IMR-90 (cell line): ENCODE measurements at regions not wholly inside any gene's neighbourhood (a gene's known extent, or its start where the extent isn't known, plus 50 kb on each side); places are given as distances from the start of the nearest gene placed in this dataset.

Experiments
- ATAC-seq: fragments of 200-7000 bp; cut with Tn5 transposase; 2 replicates; pipeline ENCODE4 v1.9.1; 2020; ENCODE audit warnings: low read depth, mild to moderate bottlenecking, moderate library complexity
- BruUV-seq: library from RNA; stranded (reverse); fragments of 400-500 nt; replicated peaks from 2 replicates; lab custom pipeline; 2021; lab: Mats Ljungman, UMichigan
- CTCF ChIA-PET: fragments of 300-600 bp; formaldehyde crosslinking; extraction: SDS; loops from one replicate; lab custom pipeline; 2021; ENCODE audit warnings: antibody characterized with exemption; lab: Yijun Ruan, JAX
- POLR2A ChIA-PET: fragments of 300-600 bp; sonication (Branson Sonifier 250); formaldehyde crosslinking; loops from one replicate; lab custom pipeline; 2022; ENCODE audit warnings: antibody characterized with exemption; ENCODE audit not compliant: unreplicated experiment; lab: Charles Lee
- DNase-seq: peaks from one replicate; pipeline ENCODE4 v3.0.0; 2013
- H2AFZ ChIP-seq: replicated peaks from 2 replicates; pipeline ENCODE3; 2013; ENCODE audit warnings: low read length, mild to moderate bottlenecking; ENCODE audit not compliant: poor library complexity
- H2AK5ac ChIP-seq: 2 replicates; pipeline ENCODE4 v1.6.1; 2013; ENCODE audit warnings: low read depth, low read length, inconsistent platforms
- H2AK9ac ChIP-seq: replicated peaks from 2 replicates; pipeline ENCODE3; 2013; ENCODE audit warnings: mild to moderate bottlenecking, low read depth, low read length, moderate library complexity; ENCODE audit not compliant: poor library complexity
- H2BK120ac ChIP-seq: 2 replicates; pipeline ENCODE4 v1.6.1; 2013; ENCODE audit warnings: low read depth, low read length, inconsistent platforms
- H2BK15ac ChIP-seq: 3 replicates; pipeline ENCODE4 v1.6.1; 2013; ENCODE audit warnings: low read depth, low read length, inconsistent platforms
- H2BK20ac ChIP-seq: 2 replicates; pipeline ENCODE4 v1.6.1; 2013; ENCODE audit warnings: low read depth, mild to moderate bottlenecking, inconsistent platforms, low read length, moderate library complexity
- H2BK5ac ChIP-seq: 2 replicates; pipeline ENCODE4 v1.6.1; 2013; ENCODE audit warnings: mild to moderate bottlenecking, low read depth, low read length, inconsistent platforms; ENCODE audit not compliant: poor library complexity, severe bottlenecking
- H3K14ac ChIP-seq: replicated peaks from 2 replicates; pipeline ENCODE4 v1.6.1; 2013; ENCODE audit warnings: low read depth, low read length, inconsistent platforms
- H3K18ac ChIP-seq: 2 replicates; pipeline ENCODE4 v1.6.1; 2013; ENCODE audit warnings: low read depth, low read length, control low read depth
- H3K23ac ChIP-seq: 2 replicates; pipeline ENCODE4 v1.6.1; 2013; ENCODE audit warnings: low read depth, low read length, inconsistent platforms
- H3K27ac ChIP-seq: 2 replicates; pipeline ENCODE4 v1.5.1; 2013; ENCODE audit warnings: mild to moderate bottlenecking, control low read depth, low read length; ENCODE audit not compliant: insufficient read depth
- H3K27me3 ChIP-seq: 2 replicates; pipeline ENCODE4 v1.6.1; 2013; ENCODE audit warnings: low read length; ENCODE audit not compliant: control insufficient read depth, insufficient read depth
- H3K36me3 ChIP-seq: 2 replicates; pipeline ENCODE4 v1.6.1; 2013; ENCODE audit warnings: low read length, mixed read lengths; ENCODE audit not compliant: control insufficient read depth, insufficient read depth
- H3K4ac ChIP-seq: 2 replicates; pipeline ENCODE4 v1.6.1; 2013; ENCODE audit warnings: low read depth, low read length, inconsistent platforms
- H3K4me1 ChIP-seq: 2 replicates; pipeline ENCODE4 v1.6.1; 2013; ENCODE audit warnings: low read length, mixed read lengths; ENCODE audit not compliant: control insufficient read depth, insufficient read depth
- H3K4me2 ChIP-seq: 2 replicates; pipeline ENCODE4 v1.6.1; 2013; ENCODE audit warnings: low read depth, mild to moderate bottlenecking, control low read depth, low read length, moderate library complexity
- H3K4me3 ChIP-seq: 2 replicates; pipeline ENCODE4 v1.5.1; 2013; ENCODE audit warnings: low read depth, mild to moderate bottlenecking, control low read depth, low read length, moderate library complexity; ENCODE audit not compliant: insufficient read depth
- H3K56ac ChIP-seq: 2 replicates; pipeline ENCODE4 v1.6.1; 2013; ENCODE audit warnings: low read length, inconsistent platforms; ENCODE audit not compliant: insufficient read depth; ENCODE audit errors: extremely low read depth
- H3K79me1 ChIP-seq, 2 experiments: 2 replicates each; pipeline ENCODE4 v1.6.1; 2013; ENCODE audit warnings: low read length in 2 of 2, inconsistent platforms in 1 of 2, low read depth in 1 of 2
- H3K9ac ChIP-seq: 2 replicates; pipeline ENCODE4 v1.6.1; 2013; ENCODE audit warnings: low read depth, low read length, control low read depth
- H3K9me1 ChIP-seq: 2 replicates; pipeline ENCODE4 v1.6.1; 2013; ENCODE audit warnings: low read length, inconsistent platforms; ENCODE audit not compliant: insufficient read depth
- H3K9me3 ChIP-seq: 2 replicates; pipeline ENCODE4 v1.6.1; 2013; ENCODE audit warnings: low read length; ENCODE audit not compliant: control insufficient read depth, insufficient read depth
- H4K20me1 ChIP-seq: 2 replicates; pipeline ENCODE4 v1.6.1; 2013; ENCODE audit warnings: low read length, inconsistent platforms; ENCODE audit not compliant: insufficient read depth
- H4K5ac ChIP-seq: 2 replicates; pipeline ENCODE4 v1.6.1; 2013; ENCODE audit warnings: mild to moderate bottlenecking, low read depth, low read length, control low read depth
- H4K8ac ChIP-seq, 2 experiments: 2 replicates each; pipeline ENCODE4 v1.6.1; 2013; ENCODE audit warnings: low read depth in 2 of 2, low read length in 2 of 2, control low read depth in 1 of 2, inconsistent platforms in 1 of 2
- H4K91ac ChIP-seq: 2 replicates; pipeline ENCODE4 v1.6.1; 2013; ENCODE audit warnings: low read depth, low read length, inconsistent platforms; ENCODE audit not compliant: insufficient read depth
- BHLHE40 ChIP-seq: fragments of 150-350 bp; IDR thresholded peaks from 2 replicates; pipeline ENCODE4 v1.6.1; 2016; ENCODE audit warnings: mild to moderate bottlenecking, low read depth, low read length
- CEBPB ChIP-seq: IDR thresholded peaks from 2 replicates; pipeline ENCODE4 v1.6.1; 2012; ENCODE audit warnings: low read depth, low read length, improper control_type of control experiment
- CHD1 ChIP-seq: IDR thresholded peaks from 2 replicates; pipeline ENCODE4 v1.6.1; 2012; ENCODE audit warnings: low read depth, low read length, improper control_type of control experiment
- CTCF ChIP-seq: conservative IDR thresholded peaks from 2 replicates; pipeline ENCODE4 v1.5.1; 2012; ENCODE audit warnings: mild to moderate bottlenecking, low read depth, low read length, improper control_type of control experiment
- ELK1 ChIP-seq: fragments of 150-350 bp; IDR thresholded peaks from 2 replicates; pipeline ENCODE4 v1.6.1; 2016; ENCODE audit warnings: low read depth, mild to moderate bottlenecking, low read length, moderate library complexity, borderline replicate concordance
- FOS ChIP-seq: fragments of 150-350 bp; IDR thresholded peaks from 2 replicates; pipeline ENCODE4 v1.6.1; 2016; ENCODE audit warnings: low read depth, low read length
- MAFK ChIP-seq: IDR thresholded peaks from 2 replicates; pipeline ENCODE4 v1.6.1; 2012; ENCODE audit warnings: low read depth, low read length, improper control_type of control experiment
- MAZ ChIP-seq: IDR thresholded peaks from 2 replicates; pipeline ENCODE4 v1.6.1; 2012; ENCODE audit warnings: low read depth, mild to moderate bottlenecking, low read length, improper control_type of control experiment, moderate library complexity, borderline replicate concordance
- MXI1 ChIP-seq: IDR thresholded peaks from 2 replicates; pipeline ENCODE4 v1.6.1; 2012; ENCODE audit warnings: low read depth, mild to moderate bottlenecking, low read length, moderate library complexity, borderline replicate concordance
- NFE2L2 ChIP-seq: fragments of 150-350 bp; IDR thresholded peaks from 2 replicates; pipeline ENCODE4 v1.6.1; 2016; ENCODE audit warnings: low read depth, mild to moderate bottlenecking, low read length
- POLR2A ChIP-seq: IDR thresholded peaks from 2 replicates; pipeline ENCODE4 v1.6.1; 2012; ENCODE audit warnings: mild to moderate bottlenecking, low read depth, low read length
- RAD21 ChIP-seq: IDR thresholded peaks from 2 replicates; pipeline ENCODE4 v1.6.1; 2012; ENCODE audit warnings: low read length, improper control_type of control experiment
- RCOR1 ChIP-seq: IDR thresholded peaks from 2 replicates; pipeline ENCODE4 v1.6.1; 2012; ENCODE audit warnings: mild to moderate bottlenecking, low read length, improper control_type of control experiment; ENCODE audit not compliant: insufficient replicate concordance
- RFX5 ChIP-seq: IDR thresholded peaks from 2 replicates; pipeline ENCODE4 v1.8.0; 2012; ENCODE audit warnings: low read depth, mild to moderate bottlenecking, low read length, moderate library complexity
- SMC3 ChIP-seq: fragments of 150-350 bp; IDR thresholded peaks from 2 replicates; pipeline ENCODE4 v1.6.1; 2016; ENCODE audit warnings: low read depth, mild to moderate bottlenecking, antibody characterized with exemption, low read length, moderate library complexity
- USF2 ChIP-seq: fragments of 150-350 bp; IDR thresholded peaks from 2 replicates; pipeline ENCODE4 v1.6.1; 2017; ENCODE audit warnings: mild to moderate bottlenecking, antibody characterized with exemption, low read length, low read depth
- WGBS, 2 experiments: methylation state at CpG; one replicate each; pipeline versions ENCODE4 v1.1.5 to v1.1.7; 2013; ENCODE audit warnings: missing lambda C conversion rate in 2 of 2; ENCODE audit not compliant: insufficient read length in 1 of 2; ENCODE audit errors: extremely low coverage in 2 of 2; 5-methylcytosine and 5-hydroxymethylcytosine counted together
- dilution Hi-C: fragments of 300-500 bp; cut with HindIII; formaldehyde crosslinking; loops from one replicate; pipeline ENCODE4 v1.14.3; 2018; ENCODE audit warnings: low sequenced_read_pairs; ENCODE audit not compliant: unreplicated experiment
- in situ Hi-C: fragments of 300-500 bp; cut with MboI; formaldehyde crosslinking; loops from 3 replicates; pipeline ENCODE4 v1.14.3; 2019; ENCODE audit warnings: low sequenced_read_pairs, inconsistent platforms, mixed read lengths
- intact Hi-C: fragments of 100-400 bp; cut with micrococcal nuclease; formaldehyde crosslinking; loops from 2 replicates; pipeline ENCODE4 v1.10.0; 2022

GRCh38 chr2:128457716-128458115 lies 139.0 kb upstream of the HS6ST1 start:
- POLR2A ChIA-PET: no interaction called here
- CTCF ChIA-PET: no interaction called here
- H3K4me3 ChIP-seq: no peak overlapping the region
- no peak overlapping the region for H2BK15ac ChIP-seq
- in situ Hi-C loops: no loop called here
- no peak overlapping the region for H4K8ac ChIP-seq
- ATAC-seq (no peak), DNase-seq (no peak)
- H3K23ac ChIP-seq: no peak overlapping the region
- H3K4ac ChIP-seq: no peak overlapping the region
- no peak overlapping the region for H4K5ac ChIP-seq
- no CpG with 5 or more reads among the region's 5 CpGs for WGBS, 2 experiments
- no peak overlapping the region for H2BK120ac ChIP-seq
- no peaks in the 10 kb centered on the region for H3K36me3 ChIP-seq
- H3K4me1 ChIP-seq: peaks cover 4% of the 10 kb centered on the region; the same call in 1 of the 2 replicates
- no peak overlapping the region for H3K27ac ChIP-seq
- no peak overlapping the region for H3K14ac ChIP-seq
- no peak overlapping the region for H2BK20ac ChIP-seq
- no peak overlapping the region for H2AFZ ChIP-seq
- peaks cover 3% of the 10 kb centered on the region; the same call in 1 of the 2 replicates for H3K9me1 ChIP-seq
- no peak overlapping the region for H3K4me2 ChIP-seq
- no peak overlapping the region for H3K9ac ChIP-seq
- no peak overlapping the region for H3K56ac ChIP-seq
- TF ChIP-seq CHD1 (no peak), BHLHE40 (no peak), POLR2A (no peak), MAFK (no peak), CTCF (no peak), MAZ (no peak), MXI1 (no peak), RCOR1 (no peak), ELK1 (no peak), RFX5 (no peak), FOS (no peak), RAD21 (no peak), SMC3 (no peak), CEBPB (no peak), USF2 (no peak), NFE2L2 (no peak)
- peaks cover 19% of the 10 kb centered on the region for H3K27me3 ChIP-seq
- no peaks in the 10 kb centered on the region for H3K79me1 ChIP-seq
- peaks cover 5% of the 10 kb centered on the region; the same call in 1 of the 2 replicates for H3K9me3 ChIP-seq
- H2BK5ac ChIP-seq: no peak overlapping the region
- no peak overlapping the region for H4K91ac ChIP-seq
- dilution Hi-C loops: no loop called here
- intact Hi-C loops: no loop called here
- no peak overlapping the region for H2AK5ac ChIP-seq
- H3K18ac ChIP-seq: no peak overlapping the region
- no peak overlapping the region for H2AK9ac ChIP-seq
- no peaks in the 10 kb centered on the region for H4K20me1 ChIP-seq
- no TSS peak for BruUV-seq
